ENCODE measurements at regions not wholly inside any gene's neighbourhood (a gene's known extent, or its start where the extent isn't known, plus 50 kb on each side); places are given as distances from the start of the nearest gene placed in this dataset.
A peak's percentile ranks its signal among the peaks of the same experiment; 100 is the strongest.
"Not testable (repeated sequence)": the region's sequence is repeated elsewhere in the genome, so short reads cannot be mapped to it uniquely, and the experiment has no call there.

DNA sequence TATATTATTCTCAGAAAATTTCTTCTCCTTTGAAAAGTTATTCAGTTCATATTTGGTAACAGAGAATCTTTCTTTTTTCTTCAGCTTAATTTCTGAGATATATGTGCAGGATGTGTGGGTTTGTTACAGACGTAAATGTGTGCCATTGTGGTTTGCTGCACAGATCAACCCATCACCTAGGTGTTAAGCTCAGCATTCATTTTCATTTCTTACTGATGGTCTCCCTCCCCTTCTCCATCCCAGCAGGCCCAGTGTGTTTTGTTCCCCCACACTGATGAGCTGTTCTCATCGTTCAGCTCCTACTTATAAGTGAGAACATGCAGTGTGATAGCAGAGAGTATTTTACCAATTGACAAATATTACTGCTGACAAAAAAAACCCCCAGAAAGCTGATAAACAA is 330.0 kb upstream of the CHD1 start:
- no peak for DNase-seq

- no peak for DNase-seq
Measured at GRCh38 chr5:99248066-99248465, 319.3 kb upstream of the CHD1 start.

DNA sequence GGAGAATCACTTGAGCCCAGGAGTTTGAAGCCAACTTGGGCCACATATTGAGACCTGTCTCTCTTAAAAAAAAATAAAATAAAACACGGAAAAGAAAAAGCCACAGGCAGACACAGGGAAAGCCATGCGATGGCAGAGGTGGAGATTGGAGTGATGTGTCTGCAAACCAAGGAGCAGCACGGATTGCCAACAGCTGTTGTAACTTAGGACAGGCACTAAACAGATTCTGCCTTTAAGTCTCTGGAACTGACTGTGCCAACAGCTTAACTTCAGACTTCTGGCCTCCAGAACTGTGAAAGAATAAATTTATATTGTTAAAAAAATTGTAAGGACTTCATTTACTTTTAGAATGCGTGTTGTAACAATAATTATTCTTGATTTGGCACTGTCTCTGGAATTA is 318.5 kb upstream of the CHD1 start:
- no peak for DNase-seq

DNA sequence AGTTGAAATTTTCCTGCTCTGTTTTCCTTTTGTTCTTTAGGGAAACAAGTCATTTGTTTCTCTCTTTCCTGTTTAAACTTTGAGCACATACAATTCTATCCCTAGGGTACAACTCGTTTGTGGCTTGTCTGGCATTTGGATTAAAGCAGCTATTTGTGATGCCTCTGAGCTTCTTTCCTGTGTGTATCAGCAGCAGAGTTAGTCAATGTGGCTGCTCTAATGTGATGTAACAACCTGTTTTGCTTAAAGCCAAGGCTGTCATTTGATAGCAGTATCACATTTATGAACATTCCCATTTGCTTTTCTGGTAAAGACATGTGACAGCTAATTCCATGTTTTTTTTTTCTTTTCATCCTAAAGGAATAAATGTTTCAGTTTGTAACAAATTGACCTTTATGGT is 314.3 kb upstream of the CHD1 start:
- DNase-seq: no peak

DNA sequence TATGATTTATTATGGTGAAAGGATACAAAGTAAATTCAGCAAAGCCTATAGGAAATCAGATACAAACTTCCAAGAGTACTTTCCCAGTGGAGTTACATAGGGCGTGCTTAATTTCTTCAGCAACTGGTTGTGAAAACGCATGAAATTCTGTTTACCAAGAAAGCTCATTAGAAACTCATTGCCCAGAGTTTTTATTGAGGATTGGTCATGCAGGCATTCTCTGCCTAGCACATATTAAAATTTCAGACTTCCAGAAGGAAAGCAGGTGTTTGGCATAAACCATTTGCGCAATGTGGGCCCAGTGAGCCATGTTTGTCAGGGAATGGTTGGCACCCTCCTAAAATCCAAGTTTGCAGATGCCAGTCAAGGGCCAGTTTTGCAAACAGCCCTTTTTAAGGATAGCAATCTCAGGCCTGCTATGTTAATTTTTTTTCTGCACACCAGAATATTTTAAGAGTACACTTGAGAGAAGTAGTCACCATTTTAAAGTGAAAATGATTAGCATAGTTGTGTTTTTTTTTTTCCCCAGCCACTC is 311.1 kb upstream of the CHD1 start:
- DNase-seq: no peak

DNA sequence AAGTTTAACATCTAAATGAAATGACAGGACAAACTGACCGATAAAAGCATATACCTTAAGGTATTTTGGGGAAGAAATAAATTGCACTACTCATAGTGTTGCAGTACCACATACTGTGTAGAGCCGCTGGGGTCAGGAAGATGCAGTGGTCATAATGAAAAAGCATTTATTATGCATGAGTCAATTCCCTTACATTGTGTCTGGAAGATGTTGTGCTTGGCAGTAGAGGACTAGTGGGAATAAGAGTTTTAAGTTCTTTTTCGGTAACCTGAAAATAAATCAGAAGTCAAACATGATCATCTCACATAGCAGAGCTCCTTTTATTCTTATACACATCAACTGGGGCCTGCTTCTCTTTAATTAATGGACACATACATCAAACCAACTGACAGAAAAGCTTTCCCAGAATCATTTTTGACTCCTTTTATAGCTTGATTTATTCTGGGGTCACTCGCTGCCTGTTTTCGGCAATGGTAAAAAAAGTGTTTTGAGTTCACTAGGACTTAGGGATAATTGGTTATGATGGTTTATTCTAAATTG is 262.5 kb upstream of the CHD1 start:
- DNase-seq: no peak

GRCh38 chr5:99187611-99188010 is 258.8 kb upstream of the CHD1 start:
- no peak for DNase-seq

DNA sequence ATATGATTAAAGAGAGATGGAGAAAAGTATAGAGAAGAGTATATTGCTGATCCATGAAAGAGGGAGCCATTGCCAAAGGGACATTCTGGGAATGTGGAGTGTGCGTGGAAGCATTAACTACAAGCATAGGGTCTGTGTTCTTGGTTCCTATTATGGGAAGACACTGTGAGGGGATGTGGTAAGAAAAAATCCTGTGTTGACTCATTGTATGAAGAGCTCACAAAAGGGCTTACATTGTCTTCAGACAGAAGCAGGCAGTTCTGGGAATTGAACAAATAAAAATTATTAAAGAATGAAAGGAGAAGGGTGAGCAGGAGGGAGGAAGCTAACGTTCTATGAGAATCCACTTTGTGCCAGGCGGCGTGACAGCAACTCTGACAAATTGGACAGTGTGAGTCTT is 250.4 kb upstream of the CHD1 start:
- no peak for DNase-seq

GRCh38 chr5:99177796-99178195 is 249.0 kb upstream of the CHD1 start:
- no peak for DNase-seq

GRCh38 chr5:99176186-99176585 is 247.4 kb upstream of the CHD1 start:
- no peak for DNase-seq

DNA sequence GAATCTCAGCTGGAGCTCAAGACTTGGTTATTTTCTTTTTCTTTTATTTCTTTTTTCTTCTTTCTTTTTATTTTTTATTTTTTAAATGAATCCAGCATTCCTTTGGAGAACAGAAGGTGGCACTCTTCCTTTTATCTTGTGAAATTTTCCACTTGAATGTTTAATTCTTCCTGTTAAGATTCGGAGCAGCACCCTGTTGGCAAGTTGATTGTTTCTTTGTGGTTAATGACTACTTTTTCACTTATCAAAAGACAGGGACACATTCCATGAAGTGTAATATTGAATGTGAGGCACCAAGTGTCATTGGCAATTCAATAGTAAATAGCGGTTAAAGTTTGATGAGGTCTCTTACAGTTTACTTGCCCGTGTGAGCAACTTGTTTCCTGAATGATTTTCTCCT is 240.5 kb upstream of the CHD1 start:
- no peak for DNase-seq

DNA sequence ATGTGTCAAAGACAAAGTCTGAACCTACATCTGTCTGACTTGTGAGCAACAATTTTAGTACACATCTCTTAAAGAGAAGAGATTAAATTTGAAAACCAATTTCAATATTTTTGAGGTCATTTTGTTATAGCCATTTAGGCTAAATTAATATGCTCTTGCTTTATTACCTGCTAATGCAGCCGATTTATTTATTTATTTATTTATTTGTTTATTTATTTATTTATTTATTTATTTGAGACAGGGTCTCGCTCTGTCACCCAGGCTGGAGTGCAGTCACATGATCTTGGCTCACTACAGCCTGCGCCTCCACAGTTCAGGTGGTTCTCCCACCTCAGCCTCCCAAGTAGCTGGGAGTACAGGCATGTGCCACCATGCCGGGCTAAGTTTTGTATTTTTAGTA is 232.7 kb upstream of the CHD1 start:
- DNase-seq: not testable (repeated sequence)

DNA sequence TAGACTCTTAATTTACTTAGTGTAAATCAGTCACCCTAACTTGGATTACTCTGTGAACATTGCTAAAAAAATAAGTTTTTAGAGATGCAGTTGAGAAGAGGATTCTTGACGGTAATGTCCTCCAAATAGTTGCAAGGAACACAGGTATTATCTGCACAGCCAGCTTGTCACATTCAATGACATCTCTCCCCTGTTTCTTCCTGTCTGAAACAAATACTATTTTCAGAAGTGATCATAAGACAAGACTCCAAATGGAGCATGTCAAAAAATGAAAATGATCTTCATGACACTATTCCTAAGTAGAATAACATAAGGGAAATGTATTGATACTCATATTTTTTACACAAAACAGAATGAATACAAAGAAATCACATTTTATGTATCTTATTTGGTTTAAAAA is 227.9 kb upstream of the CHD1 start:
- DNase-seq: no peak

DNA sequence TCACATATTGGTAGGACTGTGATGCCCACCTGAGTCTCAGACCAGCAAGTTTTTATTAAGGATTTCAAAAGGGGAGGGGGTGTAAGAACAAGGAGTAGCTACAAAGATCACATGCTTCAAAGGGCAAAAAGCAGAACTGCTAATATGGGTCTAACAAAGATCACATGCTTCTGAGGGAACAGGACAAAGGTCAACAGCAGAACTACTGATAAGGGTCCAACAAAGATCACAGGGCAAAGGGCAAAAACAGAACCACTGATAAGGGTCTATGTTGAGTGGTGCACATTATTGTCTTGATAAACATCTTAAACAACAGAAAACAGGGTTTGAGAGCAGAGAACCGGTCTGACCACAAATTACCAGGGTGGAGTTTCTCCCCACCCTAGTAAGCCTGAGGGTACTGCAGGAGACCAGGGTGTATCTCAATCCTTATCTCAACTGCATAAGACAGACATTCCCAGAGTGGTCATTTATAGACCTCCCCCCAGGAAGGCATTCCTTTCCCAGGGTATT is 214.5 kb upstream of the CHD1 start:
- not testable (repeated sequence) for DNase-seq

GRCh38 chr5:99141534-99142128 is 212.8 kb upstream of the CHD1 start:
- DNase-seq: no peak

GRCh38 chr5:99138911-99139310 is 210.1 kb upstream of the CHD1 start:
- DNase-seq: no peak

DNA sequence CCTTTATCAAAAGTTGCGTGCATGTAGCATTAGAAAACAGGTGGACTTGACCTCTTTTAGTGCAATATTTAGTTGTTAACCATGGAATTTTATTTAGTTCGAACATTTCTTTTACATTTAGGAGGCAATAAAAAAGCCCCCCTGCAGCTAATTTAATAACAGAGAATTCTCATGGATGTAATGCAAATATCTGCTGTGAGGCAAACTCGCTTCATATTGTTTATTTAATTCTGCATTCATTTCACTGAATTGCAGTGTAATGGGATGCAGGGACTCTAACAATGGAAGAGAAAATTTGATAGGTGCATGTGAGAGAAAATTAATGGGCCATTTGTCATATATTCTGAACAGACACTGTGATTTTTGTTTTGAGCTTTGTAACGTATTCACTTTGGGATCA is 205.1 kb upstream of the CHD1 start:
- no peak for DNase-seq

DNA sequence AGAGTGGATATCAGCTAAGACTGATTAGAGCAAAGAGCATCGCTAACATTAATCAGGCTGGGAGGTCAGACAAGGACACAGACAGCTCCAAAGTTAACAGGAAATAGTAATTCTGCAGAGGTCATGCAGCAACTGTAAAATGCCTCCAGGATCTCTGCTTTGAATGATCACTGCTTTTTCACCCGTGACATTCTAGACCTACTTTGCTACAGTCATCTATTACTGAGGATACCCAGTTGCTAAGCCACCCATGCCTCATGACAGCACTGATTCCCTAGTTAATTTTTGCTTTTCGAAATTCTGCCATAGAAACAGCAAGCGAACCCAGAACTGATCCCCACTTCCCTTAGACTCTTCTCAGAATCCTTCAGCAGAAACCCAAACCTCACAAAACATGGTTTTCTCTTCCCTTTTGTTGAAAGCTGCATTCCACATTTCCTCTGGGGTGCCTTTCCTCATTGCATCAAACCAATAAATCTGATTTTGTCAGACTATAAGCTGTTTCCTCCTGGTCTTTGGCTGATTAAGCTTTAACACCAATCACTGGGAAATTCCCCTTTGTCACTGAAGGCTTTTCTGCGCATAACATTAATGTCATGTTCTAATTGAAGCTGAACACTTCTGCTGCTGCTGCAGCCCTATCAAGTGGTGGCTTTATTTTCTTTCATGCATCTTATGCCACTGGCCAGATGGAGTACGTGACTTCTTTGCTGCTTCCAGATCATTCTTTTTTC is 201.1 kb upstream of the CHD1 start:
- DNase-seq: no peak

DNA sequence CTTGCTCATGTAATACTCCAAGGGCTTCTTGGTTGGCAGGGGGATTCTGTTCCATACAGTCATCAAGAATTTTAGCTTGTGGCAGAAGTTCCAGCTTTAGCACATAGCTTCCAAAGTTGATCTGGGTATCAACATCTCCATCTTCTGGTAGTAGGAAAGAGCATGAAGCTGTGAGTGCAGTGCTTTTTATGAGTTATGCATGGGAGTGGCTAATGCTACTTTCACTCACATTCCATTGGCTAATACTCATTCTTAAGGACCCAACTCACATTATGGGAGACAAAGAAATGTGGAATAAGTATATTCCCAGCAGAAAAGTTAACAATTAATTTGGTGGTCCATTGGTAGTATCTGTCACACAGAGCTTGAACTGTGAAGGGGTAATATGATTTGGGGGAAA is 194.2 kb upstream of the CHD1 start:
- DNase-seq: no peak

- no peak for DNase-seq
Measured at GRCh38 chr5:99119326-99119725, 190.5 kb upstream of the CHD1 start.

GRCh38 chr5:99116526-99116925 is 187.7 kb upstream of the CHD1 start:
- no peak for DNase-seq

GRCh38 chr5:99109894-99110293 is 181.1 kb upstream of the CHD1 start:
- no peak for DNase-seq

DNA sequence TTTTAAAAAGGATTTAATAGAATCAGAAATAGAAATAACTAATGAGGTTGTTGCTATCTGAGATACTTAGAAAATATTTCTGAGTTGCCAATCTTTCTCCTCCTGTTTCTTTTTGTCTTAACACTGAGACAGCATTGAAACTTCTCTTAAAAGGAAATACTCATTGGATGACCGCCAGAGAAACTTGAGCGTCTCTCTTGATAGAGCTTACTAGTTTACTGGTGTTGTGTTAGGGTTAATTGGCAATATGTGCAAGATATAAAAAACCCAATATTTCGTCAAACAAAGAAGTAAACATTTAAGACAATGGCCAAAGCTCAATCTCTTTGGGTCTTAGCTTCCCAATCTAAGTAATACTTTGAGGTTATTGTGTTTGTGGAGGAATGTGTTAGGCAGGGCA is 176.4 kb upstream of the CHD1 start:
- DNase-seq: no peak

GRCh38 chr5:99104538-99105132 is 175.8 kb upstream of the CHD1 start:
- DNase-seq: peak; percentile 3

Measured in NCI-H2227 treated with DMSO at 0.1 percent for 48 hours (cell line).